GM12873 (cell line): ENCODE measurements at regions not wholly inside any gene's neighbourhood (a gene's known extent, or its start where the extent isn't known, plus 50 kb on each side); places are given as distances from the start of the nearest gene placed in this dataset.
A peak's percentile ranks its signal among the peaks of the same experiment; 100 is the strongest.

ENCODE experiments used
- TF ChIP-seq, protein P1 (sequence below): IDR thresholded peaks from 2 replicates; pipeline ENCODE4 v1.5.1; 2012; ENCODE audit warnings: low read depth, mild to moderate bottlenecking, moderate library complexity, low read length, control low read depth; ENCODE audit not compliant: insufficient read depth; ENCODE audit errors: missing control alignments

DNA sequence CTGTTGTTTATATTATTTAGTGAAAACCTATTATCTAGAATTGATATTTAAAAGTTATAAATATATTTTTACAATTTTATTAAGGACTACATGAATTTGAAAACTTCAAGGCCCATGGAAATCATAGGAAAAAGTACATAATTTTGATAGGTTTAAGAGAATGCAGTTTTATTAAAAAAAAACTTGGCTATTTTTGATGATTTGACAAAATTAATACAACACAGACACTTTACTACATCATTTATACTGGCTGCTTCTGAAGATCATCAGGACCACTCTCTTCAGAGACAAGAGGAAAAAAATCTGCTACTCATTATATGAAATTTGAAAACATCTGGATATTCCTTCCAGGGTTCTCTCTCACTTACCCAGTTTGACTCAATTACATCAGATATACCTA, 637.7 kb downstream of the BCKDHB start:
- TF ChIP-seq, protein P1, sequence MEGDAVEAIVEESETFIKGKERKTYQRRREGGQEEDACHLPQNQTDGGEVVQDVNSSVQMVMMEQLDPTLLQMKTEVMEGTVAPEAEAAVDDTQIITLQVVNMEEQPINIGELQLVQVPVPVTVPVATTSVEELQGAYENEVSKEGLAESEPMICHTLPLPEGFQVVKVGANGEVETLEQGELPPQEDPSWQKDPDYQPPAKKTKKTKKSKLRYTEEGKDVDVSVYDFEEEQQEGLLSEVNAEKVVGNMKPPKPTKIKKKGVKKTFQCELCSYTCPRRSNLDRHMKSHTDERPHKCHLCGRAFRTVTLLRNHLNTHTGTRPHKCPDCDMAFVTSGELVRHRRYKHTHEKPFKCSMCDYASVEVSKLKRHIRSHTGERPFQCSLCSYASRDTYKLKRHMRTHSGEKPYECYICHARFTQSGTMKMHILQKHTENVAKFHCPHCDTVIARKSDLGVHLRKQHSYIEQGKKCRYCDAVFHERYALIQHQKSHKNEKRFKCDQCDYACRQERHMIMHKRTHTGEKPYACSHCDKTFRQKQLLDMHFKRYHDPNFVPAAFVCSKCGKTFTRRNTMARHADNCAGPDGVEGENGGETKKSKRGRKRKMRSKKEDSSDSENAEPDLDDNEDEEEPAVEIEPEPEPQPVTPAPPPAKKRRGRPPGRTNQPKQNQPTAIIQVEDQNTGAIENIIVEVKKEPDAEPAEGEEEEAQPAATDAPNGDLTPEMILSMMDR, result no peak

GRCh38 chr6:80742481-80742880, 636.0 kb downstream of the BCKDHB start:
- TF ChIP-seq, protein P1, result peak; percentile 24

- TF ChIP-seq, protein P1, result no peak
Observed at GRCh38 chr6:80733641-80734040, 627.2 kb downstream of the BCKDHB start.

DNA sequence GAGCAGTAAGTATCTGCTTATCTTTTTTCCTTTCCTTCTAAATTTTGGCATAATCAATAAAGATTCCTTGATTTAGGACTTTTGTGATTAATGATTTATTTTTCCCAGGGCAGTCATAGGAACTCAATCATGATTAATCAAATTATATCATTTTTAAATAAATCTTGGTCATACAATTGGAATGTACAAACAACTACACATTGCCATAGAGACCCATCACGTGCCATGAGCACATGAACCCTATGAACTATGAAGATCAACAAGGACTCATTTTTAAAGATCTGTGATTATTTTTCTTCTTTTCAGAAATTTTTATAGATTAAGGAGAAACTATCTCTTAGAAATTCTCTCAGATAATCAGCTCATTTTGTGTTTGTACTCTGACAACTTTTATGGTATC, 622.4 kb downstream of the BCKDHB start:
- TF ChIP-seq, protein P1, result no peak

DNA sequence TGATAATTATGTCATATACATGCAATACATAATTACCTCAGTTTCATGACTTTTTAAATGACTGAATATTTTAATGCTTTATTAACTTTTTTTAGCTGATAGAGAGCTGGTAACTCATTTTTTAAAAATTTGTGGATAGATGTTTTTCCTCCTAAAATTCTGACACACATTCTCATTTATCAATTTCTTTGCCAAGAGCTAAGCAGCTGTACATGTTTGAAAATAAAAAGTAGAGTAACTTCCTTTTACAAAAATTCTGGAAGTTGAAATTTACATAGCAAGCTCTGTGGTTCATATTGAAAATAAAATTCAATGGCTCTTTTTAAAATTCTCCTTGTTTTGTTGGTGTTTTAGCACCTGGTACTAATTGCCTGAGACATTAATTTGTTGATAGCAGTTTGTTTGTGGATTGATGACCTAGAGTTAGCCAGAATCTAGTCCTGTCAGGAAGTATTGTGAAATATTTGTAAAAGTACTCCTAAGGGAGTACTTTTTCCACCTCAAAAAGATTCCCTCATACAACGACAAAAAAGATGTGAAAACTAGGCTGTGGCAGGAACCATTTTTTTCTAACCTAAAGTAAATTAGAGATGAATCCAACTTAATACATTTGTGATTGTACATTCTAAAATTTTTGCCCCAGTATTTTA, 621.8 kb downstream of the BCKDHB start:
- TF ChIP-seq, protein P1, result no peak

DNA sequence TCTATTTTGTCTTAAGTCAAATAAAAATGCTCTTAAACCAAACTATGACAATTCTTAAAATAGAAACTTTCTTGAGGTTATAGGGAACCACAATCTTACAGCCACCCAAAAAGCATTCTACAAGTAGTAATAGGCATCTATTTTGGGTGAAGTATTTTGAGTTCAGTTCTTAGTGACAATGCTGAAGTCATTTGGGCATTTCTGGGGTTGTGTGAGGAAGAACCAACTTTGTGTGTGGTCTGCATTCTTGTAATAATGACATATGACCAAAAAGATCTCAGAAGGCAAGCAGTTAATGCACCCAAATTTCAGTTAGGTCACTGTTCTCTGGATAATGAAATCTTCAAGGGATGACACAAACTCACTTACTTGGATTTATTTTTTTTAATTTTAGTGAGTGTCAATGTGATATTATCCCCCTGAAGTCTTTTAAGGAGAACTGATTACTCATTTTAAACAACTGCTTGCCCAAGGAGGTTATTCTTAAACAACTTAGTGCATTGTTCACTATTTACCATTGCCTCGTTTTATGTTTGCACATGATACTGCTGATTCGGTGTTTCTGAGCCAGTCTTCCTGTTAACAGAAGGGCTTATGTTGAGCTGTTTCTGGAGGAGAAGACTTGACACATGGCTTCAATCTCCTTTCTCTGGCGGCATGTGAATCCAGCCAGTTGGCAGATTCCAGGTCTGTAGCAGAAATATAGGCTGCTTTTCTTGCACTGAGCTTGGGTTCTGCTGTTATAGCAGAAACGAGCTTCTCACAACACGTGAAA, 618.9 kb downstream of the BCKDHB start:
- TF ChIP-seq, protein P1, result no peak

DNA sequence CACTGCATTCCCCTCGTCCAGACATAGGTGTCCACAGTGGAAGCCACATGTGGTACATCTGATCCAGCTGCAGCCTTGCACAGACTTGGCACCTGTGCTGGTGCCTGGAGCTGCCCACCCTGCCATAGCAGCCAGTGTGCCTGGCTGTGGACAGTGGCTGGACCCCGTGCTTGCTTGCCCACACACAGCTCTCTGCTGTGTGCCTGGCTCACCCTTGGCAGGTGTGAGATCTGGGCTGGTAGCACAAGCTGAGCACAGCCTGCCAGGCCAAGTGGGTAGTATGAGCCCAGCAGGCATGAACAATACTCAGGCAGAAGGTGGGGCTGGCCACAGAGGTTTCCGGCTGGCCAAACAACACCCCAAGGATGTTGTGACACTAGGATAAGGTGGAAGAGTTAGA, 614.4 kb downstream of the BCKDHB start:
- TF ChIP-seq, protein P1, result no peak
